ENCODE measurements at regions not wholly inside any gene's neighbourhood (a gene's known extent, or its start where the extent isn't known, plus 50 kb on each side); places are given as distances from the start of the nearest gene placed in this dataset.

DNA sequence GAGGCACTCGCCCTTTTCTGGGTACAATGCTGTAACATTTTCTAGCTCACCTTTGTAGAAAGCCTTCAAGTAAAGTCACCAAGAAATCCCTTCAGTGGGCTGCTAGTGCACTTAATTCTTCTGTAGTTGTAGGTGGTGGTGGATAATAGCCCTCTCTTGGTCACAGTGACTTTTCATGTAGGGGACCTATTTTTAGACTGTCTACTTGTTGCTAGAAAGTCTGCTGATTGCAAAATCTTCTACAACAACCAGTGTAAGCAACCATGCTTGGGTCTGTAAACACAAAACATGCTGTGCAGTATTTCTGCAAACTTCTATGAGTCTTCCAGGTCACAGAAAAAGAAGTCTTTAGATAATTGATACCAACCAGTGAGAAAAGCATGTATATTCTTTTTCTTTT, 55.6 kb downstream of the PBDC1 start:
- Histone ChIP-seq H3K27me3 (ENCODE audit: control insufficient read depth in 3 of 3, insufficient read depth in 3 of 3, low read length in 3 of 3) (no peaks in the 10 kb centered on the region), H3K4me3 (ENCODE audit: low read depth in 1 of 3, low read length in 3 of 3) (no peak overlapping the region), H3K36me3 (ENCODE audit: control insufficient read depth in 3 of 3, insufficient read depth in 2 of 3, low read depth in 1 of 3, low read length in 3 of 3) (no peaks in the 10 kb centered on the region), H3K4me1 (ENCODE audit: control insufficient read depth in 3 of 3, insufficient read depth in 2 of 3, low read depth in 1 of 3, low read length in 2 of 3) (no peaks in the 10 kb centered on the region), H3K27ac (ENCODE audit: low read depth in 1 of 3, low read length in 2 of 3) (no peak overlapping the region), H3K9me3 (ENCODE audit: control insufficient read depth in 2 of 2, insufficient read depth in 1 of 2, low read depth in 1 of 2, low read length in 1 of 2) (no peaks in the 10 kb centered on the region)
- 61 to 78% (median 67%) methylated on average over 1 of the region's 1 CpG for WGBS, 3 donors
- FAIRE-seq (no peak), DNase-seq (no peak)

GRCh38 chrX:76248901-76249300, 76.0 kb downstream of the PBDC1 start:
- DNase-seq, result peak in 1 of 2 donors; percentile 1
- Histone ChIP-seq H3K27me3 (ENCODE audit: control insufficient read depth in 3 of 3, insufficient read depth in 3 of 3, low read length in 3 of 3) (no peaks in the 10 kb centered on the region), H3K4me1 (ENCODE audit: control insufficient read depth in 3 of 3, insufficient read depth in 2 of 3, low read depth in 1 of 3, low read length in 2 of 3) (no peaks in the 10 kb centered on the region), H3K36me3 (ENCODE audit: control insufficient read depth in 3 of 3, insufficient read depth in 2 of 3, low read depth in 1 of 3, low read length in 3 of 3) (no peaks in the 10 kb centered on the region), H3K4me3 (ENCODE audit: low read depth in 1 of 3, low read length in 3 of 3) (no peak overlapping the region), H3K9me3 (ENCODE audit: control insufficient read depth in 2 of 2, insufficient read depth in 1 of 2, low read depth in 1 of 2, low read length in 1 of 2) (no peaks in the 10 kb centered on the region), H3K27ac (ENCODE audit: low read depth in 1 of 3, low read length in 2 of 3) (no peak overlapping the region)
- no peak for FAIRE-seq
- 26 to 59% (median 42%) methylated on average over 2 of the region's 2 CpGs for WGBS, 3 donors

- Histone ChIP-seq H3K27ac (ENCODE audit: low read depth in 1 of 3, low read length in 2 of 3) (no peak overlapping the region), H3K9me3 (ENCODE audit: control insufficient read depth in 2 of 2, insufficient read depth in 1 of 2, low read depth in 1 of 2, low read length in 1 of 2) (no peaks in the 10 kb centered on the region), H3K36me3 (ENCODE audit: control insufficient read depth in 3 of 3, insufficient read depth in 2 of 3, low read depth in 1 of 3, low read length in 3 of 3) (no peaks in the 10 kb centered on the region), H3K27me3 (ENCODE audit: control insufficient read depth in 3 of 3, insufficient read depth in 3 of 3, low read length in 3 of 3) (no peaks in the 10 kb centered on the region), H3K4me3 (ENCODE audit: low read depth in 1 of 3, low read length in 3 of 3) (no peak overlapping the region), H3K4me1 (ENCODE audit: control insufficient read depth in 3 of 3, insufficient read depth in 2 of 3, low read depth in 1 of 3, low read length in 2 of 3) (no peaks in the 10 kb centered on the region)
- 5 to 20% (median 17%) methylated on average over 3 of the region's 3 CpGs for WGBS, 3 donors
- FAIRE-seq (no peak), DNase-seq (peak; percentile 42 to 52)
These were observed 80.6 kb downstream of the PBDC1 start for GRCh38 chrX:76253432-76253831.

DNA sequence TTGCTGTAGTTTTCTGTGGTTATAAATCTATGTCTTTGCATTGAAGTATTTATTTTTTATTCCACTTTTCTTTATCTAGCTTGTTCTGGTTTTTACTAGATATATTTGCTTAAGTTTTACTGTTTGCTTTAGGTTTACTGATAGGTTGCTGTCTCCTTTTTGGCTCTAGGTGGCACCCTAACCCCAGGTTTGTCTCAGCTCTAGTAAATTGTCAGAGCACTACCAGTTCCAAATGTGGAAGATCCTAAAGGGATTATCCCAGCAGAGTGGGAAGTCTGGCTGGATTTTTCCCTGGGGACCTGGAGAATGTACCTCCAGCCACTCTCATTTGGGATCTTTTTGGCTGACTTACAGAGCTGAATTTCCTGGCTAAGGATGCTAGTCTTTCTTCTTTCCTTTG, 106.1 kb downstream of the PBDC1 start:
- H3K27me3 ChIP-seq (ENCODE audit: control insufficient read depth in 3 of 3, insufficient read depth in 3 of 3, low read length in 3 of 3), result no peaks in the 10 kb centered on the region
- peak; percentile 5 for FAIRE-seq
- H3K9me3 ChIP-seq (ENCODE audit: control insufficient read depth in 2 of 2, insufficient read depth in 1 of 2, low read depth in 1 of 2, low read length in 1 of 2), result no peaks in the 10 kb centered on the region
- no peaks in the 10 kb centered on the region for H3K36me3 ChIP-seq (ENCODE audit: control insufficient read depth in 3 of 3, insufficient read depth in 2 of 3, low read depth in 1 of 3, low read length in 3 of 3)
- H3K4me1 ChIP-seq (ENCODE audit: control insufficient read depth in 3 of 3, insufficient read depth in 2 of 3, low read depth in 1 of 3, low read length in 2 of 3), result no peaks in the 10 kb centered on the region
- peak; percentile 18 to 50 for DNase-seq
- H3K27ac ChIP-seq (ENCODE audit: low read depth in 1 of 3, low read length in 2 of 3), result no peak overlapping the region
- H3K4me3 ChIP-seq (ENCODE audit: low read depth in 1 of 3, low read length in 3 of 3), result no peak overlapping the region

All from small intestine (tissue), 7 donors.